HG03439 (cell line): ENCODE measurements at regions not wholly inside any gene's neighbourhood (a gene's known extent, or its start where the extent isn't known, plus 50 kb on each side); places are given as distances from the start of the nearest gene placed in this dataset.

Experiments
- ATAC-seq: cut with Tn5 transposase; IDR thresholded peaks from one replicate; pipeline ENCODE4 v1.9.1; 2021; ENCODE audit warnings: mild to moderate bottlenecking, moderate library complexity; ENCODE audit not compliant: unreplicated experiment

DNA sequence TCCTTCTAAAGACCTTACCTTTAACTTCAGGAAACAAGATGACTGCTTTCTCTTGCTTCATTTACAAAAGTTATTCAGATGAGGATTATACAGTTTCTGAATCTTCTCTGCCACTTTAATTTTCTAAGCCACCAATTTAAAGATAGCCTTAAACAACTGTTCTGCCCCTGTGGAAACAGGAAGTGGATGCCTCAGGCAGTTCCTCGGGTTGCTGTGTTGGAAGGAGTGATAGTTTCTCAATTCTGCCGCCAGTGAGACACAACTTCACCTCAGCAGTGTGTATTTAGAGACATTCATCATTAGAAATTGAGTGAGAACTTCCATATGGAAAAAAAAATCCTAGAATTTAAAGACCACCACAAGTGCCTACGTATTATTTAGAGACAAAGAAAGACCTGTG is 475.1 kb upstream of the WWC1 start:
- no peak for ATAC-seq

DNA sequence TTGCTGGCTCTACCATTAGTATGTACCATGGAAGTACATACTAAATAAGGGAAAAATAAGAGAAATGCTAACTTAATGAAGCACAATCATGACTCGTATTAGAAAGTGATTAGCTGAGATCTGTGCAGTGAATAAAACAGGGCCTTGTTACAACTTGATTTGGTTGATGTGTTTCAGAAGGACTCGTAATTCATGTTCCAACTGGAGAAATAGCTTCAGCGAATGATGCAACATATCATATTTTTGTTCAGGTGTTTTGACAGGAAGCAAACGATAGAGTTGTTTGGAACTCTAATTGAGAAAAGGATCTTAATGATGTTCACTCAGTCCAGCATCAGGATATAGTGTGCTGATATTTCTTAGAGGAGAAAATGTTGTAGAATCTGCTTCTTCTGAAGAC is 474.6 kb upstream of the WWC1 start:
- no peak for ATAC-seq

DNA sequence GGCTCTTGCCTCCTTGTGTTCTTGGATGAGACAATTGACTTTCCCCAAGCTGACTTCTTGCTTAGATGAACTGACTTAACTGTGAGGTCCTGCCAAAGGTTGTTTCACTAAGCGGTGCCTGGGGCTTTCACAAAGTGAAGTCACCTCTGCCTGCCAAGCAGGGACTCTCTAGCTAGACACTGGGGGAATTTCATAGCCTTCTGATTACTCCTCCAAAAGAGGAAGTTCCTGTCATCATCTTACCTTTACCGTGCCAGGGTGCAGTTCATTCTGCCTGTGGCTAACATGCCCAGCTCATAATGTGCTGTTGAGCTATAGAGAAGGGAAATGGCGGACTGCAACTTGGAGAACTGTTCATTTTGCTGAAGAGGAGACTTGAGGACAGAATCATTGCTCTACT is 472.0 kb upstream of the WWC1 start:
- peak; percentile 89 for ATAC-seq

DNA sequence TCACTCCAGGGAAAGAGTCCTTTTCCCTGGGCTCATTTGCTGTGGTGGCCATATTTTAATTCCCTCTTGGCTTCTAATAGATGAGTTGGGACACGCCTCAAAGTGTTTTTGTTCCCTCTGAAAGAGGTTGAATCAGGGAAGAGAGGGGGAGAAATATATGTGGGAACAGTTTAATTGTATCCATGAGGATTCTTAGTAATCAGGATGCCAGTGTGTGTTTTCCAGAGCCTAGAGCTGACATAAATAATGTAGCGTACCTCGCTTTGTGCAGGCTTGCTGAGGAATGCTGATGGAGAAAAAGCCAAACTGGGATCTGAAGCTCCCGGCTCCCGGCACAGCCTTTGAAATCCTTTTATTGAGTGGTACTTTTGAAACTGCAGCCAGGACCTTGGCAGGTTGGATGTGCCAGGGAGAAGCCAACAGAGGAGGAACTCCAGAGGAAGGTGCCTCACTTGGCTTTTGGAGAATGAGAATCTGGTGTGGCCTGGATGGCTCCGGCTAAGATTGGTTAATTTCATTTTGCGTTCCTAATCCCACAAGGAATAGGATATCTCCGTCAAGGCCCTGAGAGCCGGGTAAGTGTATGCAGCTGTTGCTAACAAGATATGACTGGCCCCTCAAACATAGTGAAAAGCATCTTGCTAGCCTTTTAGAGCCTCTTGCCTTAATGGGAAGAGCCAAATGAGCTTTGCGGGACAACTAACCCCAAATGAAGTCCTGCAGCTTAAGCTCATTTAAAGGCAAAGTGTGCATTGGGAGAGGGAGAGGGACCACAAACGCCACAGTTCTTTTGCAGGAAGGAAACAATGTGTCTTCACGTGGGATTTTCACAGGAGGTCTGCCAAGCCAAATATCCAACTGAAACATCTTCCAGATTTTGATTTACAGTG is 471.1 kb upstream of the WWC1 start:
- no peak for ATAC-seq

DNA sequence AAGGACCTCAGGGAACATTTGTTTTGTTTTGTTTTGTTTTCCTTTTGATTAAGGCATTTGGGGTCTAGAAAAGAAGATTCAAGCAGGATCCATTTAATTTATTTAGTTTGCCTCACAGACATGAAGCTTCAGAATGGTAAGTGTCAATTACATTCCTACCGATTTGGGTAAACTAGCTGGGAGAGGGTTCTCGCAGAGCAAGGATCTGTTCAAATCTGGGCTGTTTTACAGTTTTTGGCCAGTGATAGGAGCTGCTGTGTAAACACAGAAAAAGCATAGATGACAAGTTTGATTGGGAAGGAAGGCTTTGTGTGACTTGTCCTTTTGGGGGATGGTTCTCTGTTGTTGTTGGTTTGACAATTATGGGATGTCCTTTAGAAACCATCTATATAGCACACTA is 470.3 kb upstream of the WWC1 start:
- ATAC-seq = no peak

DNA sequence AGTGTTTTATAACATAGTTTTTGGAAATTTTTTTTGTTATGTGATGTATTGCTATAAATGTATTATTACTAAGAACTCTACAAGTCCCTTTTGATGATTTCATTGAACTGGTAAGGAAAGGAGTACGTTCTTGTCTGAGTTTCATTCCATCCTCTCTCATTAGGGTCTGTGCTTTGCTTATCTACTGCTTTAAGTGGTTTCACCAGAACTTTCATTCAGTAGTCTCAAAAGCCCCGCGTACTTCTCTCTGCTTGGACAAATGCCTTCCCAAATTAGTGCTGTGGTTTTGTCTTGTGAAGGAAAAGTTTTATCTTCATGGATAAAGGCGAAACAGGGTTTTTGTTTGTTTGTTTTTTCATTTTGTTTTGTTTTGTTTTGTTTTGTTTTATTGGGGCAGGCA is 469.8 kb upstream of the WWC1 start:
- ATAC-seq = no peak

DNA sequence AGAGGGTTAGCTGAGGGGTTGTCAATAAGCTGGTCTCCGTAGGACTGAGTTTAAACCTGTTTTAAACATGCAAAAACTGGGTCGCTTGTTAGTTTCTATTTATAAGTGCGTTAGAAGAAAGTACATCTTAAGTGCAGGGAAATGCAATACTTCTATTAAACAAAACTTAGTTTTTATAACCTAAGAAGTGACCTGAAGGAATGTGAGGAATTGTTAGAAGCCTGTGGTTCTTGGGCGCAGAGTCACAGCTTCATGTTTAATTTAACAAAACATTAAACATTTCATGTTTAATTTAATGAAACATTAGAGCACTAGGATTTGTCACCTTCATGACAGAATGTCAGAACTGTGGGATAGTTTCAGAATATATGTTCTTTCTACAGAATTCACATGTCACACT is 469.2 kb upstream of the WWC1 start:
- ATAC-seq = no peak

DNA sequence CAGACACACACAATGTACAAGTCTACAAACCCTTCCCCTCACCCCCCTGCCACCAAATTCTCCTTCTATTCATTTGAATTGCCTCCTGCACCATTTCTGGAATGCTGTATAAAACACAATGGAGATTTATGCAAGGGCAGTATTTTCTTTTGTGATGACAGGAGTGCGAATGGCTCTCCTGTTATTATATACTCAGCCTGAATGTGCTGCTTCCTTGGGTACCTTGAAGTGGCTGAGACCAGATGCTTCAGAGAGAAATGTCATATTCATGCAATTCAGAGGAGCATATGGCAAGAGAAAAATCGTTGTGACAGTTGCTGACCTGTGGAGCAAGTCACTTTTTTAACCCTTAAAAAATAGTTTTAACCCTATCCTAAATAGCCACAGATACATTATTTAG is 468.0 kb upstream of the WWC1 start:
- ATAC-seq = no peak

DNA sequence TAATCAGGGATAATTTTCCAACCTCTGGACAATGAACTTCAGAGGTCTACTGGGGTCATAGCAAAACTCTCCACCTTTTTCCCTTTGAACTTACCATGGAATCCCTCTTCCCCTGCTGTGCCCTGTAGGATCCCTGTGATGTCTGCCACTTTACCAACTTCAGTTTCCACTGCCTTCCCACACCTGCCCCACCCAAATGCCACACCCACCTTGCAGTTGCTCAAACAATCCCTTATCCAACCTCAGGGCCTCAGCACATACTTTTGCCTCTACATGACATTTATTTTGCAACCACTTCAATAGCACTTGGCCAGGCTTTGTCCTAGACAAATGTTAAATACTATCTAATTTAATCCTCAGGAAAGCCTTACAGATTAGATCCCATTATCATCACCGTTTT is 463.7 kb upstream of the WWC1 start:
- no peak for ATAC-seq

DNA sequence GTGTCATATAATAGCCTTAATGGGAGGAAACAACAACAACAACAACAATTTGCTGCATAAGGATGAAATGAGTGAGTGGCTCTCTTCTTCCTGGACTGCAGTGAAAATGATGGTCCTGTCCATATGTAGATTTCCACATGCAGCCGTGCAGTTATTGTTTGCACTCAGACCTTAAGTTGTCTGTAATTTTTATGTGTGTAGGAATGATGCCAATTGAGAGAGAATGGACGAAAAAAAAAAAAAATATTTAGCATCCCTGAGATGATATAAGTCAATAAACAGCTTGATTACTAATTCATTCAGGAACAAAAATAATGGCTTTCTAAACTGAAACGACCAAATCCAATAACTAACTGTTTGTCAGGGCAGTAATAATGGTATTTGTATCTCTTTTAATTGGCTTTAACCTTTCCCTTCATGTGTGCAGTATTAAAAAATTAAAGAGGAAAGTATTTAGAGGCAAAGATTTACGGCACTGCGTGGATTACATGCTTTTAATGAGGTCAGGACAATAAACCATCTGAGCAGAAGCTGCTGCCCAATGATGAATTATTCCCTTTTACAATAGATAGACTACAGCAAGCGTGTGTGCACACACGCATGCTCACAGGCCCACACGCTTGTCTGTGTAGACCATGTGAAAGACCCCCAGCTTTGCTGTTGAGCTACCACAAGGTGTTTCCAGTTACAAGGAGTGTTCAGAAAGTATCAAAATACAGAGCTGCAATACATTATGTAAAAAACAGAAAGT is 459.5 kb upstream of the WWC1 start:
- ATAC-seq = no peak

DNA sequence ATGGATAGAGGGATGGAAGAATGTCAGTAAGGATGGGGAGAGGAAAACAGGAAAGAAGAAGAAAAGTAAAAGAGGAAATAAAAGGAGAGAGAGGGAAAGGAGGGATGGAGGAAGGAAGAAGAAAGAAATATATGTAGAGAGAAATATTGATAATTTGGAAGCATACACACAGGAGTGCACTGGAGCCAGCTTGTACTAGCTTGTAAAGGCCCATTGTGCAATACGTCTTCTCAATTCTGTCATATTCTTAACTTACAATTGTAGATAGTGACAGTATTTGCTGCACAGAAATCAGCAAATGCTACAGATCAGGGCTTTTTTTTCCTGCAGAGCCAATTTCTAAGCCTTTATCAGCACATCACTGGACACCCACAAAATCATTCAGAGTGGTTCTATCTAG is 458.8 kb upstream of the WWC1 start:
- ATAC-seq = no peak

DNA sequence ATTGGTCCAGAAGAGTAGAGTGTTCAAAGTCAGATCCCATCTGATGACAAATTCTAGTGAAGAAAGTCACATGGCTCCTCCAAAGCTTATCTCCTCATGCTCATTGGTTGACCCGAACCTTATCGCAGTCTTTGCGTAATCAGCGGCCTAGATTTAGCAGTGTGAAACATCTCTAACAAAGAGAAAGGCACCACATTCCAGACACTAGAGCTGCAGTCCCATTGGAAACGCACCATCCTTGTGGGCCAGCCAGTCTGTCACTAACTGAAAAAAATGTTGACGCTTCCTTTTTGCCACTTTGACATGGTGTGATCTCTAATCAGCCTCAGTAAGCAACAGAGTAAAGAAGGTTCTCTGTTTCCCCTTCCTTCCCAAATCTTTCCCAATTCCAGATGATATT is 458.0 kb upstream of the WWC1 start:
- ATAC-seq = no peak

DNA sequence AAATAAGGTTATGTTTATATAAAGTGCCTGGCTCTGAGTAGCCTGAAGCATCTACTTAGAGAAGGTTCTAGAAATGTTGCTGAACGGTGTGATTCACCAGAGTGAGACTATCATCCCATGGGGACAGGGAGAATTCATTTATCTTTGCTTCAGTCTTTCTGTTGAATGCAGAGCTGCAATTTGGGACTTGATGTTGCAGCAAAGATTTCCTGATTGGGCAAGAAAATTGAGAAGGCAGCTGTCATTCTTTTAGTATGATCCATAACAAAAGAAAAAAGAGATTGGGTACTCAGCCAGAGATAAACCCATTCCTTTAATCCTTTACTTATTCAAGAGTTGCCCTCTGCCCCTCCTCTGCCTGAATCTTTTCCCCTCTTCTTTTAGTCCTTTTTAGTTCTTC is 456.3 kb upstream of the WWC1 start:
- no peak for ATAC-seq

DNA sequence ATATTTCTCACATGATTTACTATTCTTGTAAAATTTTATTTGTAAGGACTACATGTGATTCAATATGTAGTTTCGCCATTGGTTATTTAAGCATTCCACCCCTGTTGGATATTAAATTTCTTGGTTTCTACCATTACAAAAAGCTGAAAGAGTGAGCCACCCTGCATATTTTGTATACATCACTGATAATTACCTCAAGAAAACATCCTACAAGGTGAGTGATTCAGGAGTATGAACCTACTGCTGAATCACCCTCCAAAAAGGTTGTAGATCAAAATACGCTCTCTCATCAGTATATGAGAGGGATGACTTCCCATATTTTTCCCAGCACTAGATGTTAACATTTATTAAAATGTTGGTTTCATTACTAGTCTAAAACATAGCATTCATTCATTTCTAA is 454.3 kb upstream of the WWC1 start:
- no peak for ATAC-seq

DNA sequence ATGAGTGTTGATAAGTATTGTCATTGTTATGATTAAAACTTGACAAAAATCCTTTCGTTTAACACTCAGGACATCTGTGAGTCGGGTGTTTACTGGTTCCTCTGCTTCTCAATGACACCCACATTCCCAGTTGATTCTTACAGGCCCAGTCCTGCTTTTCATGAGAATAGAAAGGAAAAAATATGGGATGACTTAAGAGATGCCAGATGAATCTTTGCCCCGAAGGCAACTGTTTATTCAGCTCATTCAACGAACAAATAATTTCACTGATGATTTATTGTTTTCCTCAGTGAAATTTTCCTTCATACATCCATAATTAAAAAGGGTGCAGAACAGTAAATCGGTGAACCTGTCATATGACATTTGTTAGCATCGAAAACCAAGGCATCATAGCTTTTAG is 452.4 kb upstream of the WWC1 start:
- ATAC-seq = no peak

DNA sequence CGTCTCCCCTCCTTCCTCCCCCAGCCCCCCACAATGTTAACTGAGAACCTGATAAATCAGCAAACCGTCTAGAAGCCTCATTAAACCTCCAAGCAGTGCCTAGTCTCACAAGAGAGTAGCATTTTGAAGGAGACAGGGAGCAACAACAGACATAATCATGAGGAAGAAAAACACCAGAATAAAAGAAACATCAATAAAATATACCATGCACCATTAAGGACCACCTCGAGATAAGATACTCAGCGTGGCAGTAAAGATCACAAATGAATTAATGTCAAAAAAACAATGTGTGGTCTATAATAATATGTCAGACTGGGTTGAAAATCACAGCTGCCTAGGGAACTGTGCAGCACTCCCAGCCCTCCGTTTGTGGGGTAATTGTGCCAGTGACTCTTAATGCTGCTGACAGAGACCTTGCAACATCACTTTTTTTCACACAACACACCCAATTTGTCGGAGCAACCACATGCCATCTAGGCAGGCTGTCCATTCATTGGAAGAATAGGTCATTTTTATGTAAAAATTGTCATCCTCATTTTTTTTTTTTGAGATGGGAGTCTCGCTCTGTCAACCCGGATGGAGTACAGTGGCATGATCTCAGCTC is 450.8 kb upstream of the WWC1 start:
- ATAC-seq = no peak

DNA sequence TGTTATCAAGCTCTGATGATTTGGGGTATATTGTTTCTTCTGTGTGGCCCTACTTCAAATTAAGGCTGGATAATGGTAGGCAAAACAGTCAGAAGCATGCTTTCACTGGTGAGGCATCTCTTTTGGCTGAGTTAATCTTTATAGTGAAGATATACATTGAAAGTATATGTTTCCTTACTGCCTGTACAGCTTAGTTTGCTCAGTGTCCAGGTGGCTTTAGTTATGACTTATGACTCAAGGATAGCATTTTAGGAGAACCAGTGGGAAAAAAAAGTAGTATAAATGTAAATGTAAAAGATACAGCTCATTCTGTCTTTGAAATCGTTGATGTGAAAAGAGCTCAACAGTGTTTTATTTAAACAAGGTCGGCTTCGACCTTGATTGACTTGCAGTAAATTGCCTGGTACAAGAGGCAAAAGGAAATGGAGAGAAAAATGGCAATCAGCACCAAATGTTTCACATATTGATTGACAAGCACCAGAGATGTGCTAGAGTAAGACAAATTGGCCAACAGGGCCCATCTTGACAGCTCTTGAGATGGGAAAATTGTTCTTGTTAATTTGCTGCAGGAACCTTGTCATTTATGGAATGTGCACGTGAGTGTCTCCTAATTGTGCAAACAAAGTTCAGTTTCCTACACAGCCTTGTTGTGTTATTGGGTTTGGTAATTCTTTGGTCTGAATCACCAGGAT is 447.4 kb upstream of the WWC1 start:
- no peak for ATAC-seq

DNA sequence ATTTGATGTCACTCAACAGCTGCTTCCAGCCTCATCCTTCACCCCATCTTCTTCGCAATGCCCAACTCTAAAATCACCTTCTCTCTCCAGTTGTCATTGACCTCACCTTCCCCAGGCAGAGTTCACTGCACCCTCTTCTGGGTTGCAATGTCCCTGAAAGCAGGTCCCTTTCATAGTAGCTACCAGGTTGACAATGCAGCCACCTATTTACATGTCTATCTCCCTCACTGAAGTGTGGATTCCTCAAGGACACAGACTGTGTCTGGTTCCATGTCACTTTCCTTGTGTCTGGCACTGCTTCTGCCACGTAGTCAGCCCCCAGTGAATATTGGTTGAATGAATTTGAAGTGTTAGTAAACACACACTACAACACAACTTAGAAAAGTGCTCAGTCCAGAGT is 445.5 kb upstream of the WWC1 start:
- ATAC-seq = no peak

DNA sequence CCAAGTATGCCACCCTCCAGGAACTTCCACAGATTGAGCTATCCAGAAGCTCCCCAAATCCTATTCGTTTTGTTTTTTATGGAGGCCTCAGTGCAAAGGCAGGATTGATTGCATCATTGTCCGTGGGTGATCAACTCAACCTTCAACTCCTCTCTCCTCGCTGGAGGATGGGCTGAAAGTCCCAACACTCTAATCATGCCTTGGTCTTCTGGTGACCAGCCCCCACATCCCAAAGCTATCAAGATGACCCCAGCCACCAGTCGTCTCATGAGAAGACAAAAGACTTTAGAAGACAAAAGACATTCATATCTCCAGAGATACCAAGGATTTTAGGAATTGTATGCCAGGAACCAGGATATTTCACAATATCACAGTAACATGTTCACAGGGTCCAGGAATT is 441.6 kb upstream of the WWC1 start:
- ATAC-seq = no peak

DNA sequence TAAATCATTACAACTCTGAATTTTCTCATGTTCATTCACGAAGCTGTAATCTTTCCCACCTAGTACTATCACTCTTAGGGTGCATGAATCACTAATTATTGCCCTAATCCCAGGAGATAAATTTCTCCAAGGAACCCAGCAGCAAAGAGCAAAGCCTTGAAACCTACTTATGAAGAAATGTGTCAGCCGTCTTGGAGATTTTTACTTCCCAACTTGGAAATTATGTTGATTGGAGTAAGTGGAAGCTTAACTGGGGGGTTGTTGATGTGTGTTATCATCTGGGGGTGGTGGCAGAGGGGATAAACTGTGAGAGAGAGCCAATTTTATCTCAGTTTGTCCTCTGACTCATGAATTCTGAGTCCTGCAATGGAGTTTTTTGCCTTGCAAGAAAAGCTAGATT is 440.5 kb upstream of the WWC1 start:
- no peak for ATAC-seq

DNA sequence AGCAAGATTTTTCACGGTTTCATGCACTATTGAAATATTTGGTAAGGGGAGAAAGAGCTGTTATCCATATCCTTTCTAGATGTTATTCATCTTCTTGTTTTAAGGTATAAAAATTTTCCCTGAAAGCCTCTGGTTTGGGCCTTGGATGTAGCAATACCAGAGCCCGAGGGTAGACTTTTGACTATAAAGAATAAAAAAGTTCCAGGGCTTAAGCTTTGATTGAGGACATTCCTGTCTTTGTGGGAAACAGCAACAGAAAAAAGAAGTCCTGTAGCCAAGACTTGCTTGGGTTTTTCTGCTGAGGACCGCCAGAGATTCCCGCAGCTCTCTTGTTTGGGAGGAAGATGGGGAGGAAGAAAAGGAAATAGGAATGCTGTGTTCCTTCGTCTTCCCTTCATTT is 440.0 kb upstream of the WWC1 start:
- no peak for ATAC-seq
